Stomach smooth muscle (tissue), 2 donors: ENCODE measurements at regions not wholly inside any gene's neighbourhood (a gene's known extent, or its start where the extent isn't known, plus 50 kb on each side); places are given as distances from the start of the nearest gene placed in this dataset.
"Not testable (repeated sequence)": the region's sequence is repeated elsewhere in the genome, so short reads cannot be mapped to it uniquely, and the experiment has no call there.

Experiments used
- H3K27ac ChIP-seq: one replicate; pipeline ENCODE4 v1.7.0; 2013; ENCODE audit warnings: mild to moderate bottlenecking, low read length, inconsistent platforms
- H3K27me3 ChIP-seq, 2 donors: one replicate each; pipeline ENCODE4 v1.7.0; 2013; ENCODE audit warnings: low read length in 2 of 2; ENCODE audit not compliant: insufficient read depth in 2 of 2, control insufficient read depth in 1 of 2
- H3K36me3 ChIP-seq, 2 donors: one replicate each; pipeline ENCODE4 v1.7.0; 2013; ENCODE audit warnings: low read length in 2 of 2; ENCODE audit not compliant: control insufficient read depth in 2 of 2, insufficient read depth in 2 of 2
- H3K4me1 ChIP-seq: one replicate; pipeline ENCODE4 v1.7.0; 2013; ENCODE audit warnings: low read length; ENCODE audit not compliant: control insufficient read depth, insufficient read depth
- H3K4me3 ChIP-seq, 2 donors: one replicate each; pipeline ENCODE4 v1.7.0; 2013; ENCODE audit warnings: low read length in 2 of 2
- H3K9ac ChIP-seq, 2 donors: one replicate each; pipeline ENCODE4 v1.7.0; 2013; ENCODE audit warnings: low read length in 2 of 2, mild to moderate bottlenecking in 1 of 2
- H3K9me3 ChIP-seq, 2 donors: one replicate each; pipeline ENCODE4 v1.7.0; 2013; ENCODE audit warnings: low read length in 2 of 2; ENCODE audit not compliant: control insufficient read depth in 2 of 2
- donor health status: healthy.
- donor health status: Pancreatic carcinoma.

DNA sequence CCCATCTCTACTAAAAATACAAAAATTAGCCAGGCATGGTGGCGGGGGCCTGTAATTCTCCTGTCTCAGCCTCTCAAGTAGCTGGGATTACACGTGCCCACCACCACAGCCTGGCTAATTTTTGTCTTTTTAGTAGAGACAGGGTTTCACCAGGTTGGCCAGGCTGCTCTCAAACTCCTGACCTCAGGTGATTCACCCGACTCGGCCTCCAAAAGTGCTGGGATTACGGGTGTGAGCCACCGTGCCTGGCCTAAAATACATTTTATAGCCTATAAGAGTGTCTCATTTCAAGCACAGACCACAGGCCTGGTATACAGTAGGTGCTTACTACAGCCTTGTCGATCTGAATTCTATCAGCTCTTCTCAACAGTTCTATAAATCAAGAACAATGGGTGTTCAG is 139.5 kb upstream of the USP29 start:
- not testable (repeated sequence) for H3K4me3 ChIP-seq, H3K36me3 ChIP-seq, H3K9me3 ChIP-seq, H3K27me3 ChIP-seq, H3K4me1 ChIP-seq, H3K9ac ChIP-seq, H3K27ac ChIP-seq

DNA sequence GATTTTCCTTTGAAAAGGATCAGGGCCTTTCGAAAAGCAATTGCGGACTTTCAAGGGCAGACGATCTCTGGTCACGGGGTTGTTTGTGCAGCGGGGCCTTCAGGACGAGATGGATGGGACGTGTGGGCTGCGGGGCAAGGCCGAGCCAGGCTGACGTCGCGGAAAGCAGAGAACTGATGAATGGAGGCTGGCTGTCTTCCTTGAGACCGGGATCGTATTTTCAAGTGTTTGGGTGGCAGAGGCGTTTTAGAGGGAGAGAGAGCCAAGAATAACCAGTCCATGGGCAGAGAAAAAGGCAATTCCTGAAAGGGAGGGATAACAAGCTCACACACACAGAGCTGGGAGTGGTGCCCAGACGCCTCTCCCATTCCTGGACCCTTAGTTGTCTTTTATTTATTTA is 138.9 kb upstream of the USP29 start:
- peaks cover 6 to 8% of the 10 kb centered on the region in 2 donors for H3K9me3 ChIP-seq

DNA sequence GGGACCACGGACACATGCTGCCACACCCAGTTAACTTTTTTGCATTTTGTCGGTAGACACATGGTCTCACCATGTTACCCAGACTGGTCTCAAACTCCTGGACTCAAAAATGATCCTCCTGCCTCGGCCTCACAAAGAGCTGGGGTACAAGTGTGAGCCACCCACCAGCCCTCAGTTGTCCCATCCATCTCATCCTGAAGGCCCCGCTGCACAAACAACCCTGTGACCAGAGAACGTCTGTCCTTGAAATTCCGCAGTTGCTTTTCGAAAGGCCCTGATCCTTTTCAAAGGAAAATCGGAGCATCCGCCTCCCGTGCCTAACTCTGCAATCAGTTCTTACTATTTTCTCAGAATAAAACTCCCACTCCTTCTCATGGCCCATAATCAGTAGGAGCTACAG is 138.3 kb upstream of the USP29 start:
- H3K27me3 ChIP-seq, H3K36me3 ChIP-seq, H3K27ac ChIP-seq, H3K4me1 ChIP-seq, H3K4me3 ChIP-seq, H3K9ac ChIP-seq: not testable (repeated sequence)
- peaks cover 9 to 12% of the 10 kb centered on the region in 2 donors for H3K9me3 ChIP-seq

More for the DNA sequence above, 138.9 kb upstream of the USP29 start:
- Histone ChIP-seq H3K36me3 (no peaks in the 10 kb centered on the region), H3K27ac (no peak overlapping the region), H3K27me3 (no peaks in the 10 kb centered on the region), H3K4me1 (no peaks in the 10 kb centered on the region), H3K9ac (no peak overlapping the region), H3K4me3 (no peak overlapping the region)

DNA sequence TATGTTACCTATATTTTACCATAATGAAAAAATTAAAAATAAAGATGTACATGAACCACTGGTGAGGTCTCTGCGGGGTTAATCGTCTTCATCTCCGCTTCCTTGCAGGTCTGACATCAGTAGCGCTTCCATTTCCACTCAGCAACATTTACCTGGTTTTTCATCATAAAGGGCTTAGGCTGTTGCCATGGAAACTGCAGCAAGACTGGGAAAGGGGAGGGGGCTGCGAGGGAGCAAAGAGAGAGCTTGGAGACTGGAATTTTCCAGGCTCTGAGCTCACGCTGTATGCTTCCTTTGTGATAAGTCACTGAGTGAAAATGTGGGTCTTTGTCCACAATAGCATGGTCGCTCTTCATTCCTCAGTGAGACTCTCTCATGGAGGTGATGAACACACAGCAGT is 136.6 kb upstream of the USP29 start:
- H3K4me1 ChIP-seq = no peaks in the 10 kb centered on the region
- H3K9ac ChIP-seq = no peak overlapping the region
- H3K27me3 ChIP-seq = no peaks in the 10 kb centered on the region
- H3K36me3 ChIP-seq = no peaks in the 10 kb centered on the region
- H3K4me3 ChIP-seq = no peak overlapping the region
- H3K27ac ChIP-seq = no peak overlapping the region
- peaks cover 10 to 12% of the 10 kb centered on the region in 2 donors for H3K9me3 ChIP-seq

DNA sequence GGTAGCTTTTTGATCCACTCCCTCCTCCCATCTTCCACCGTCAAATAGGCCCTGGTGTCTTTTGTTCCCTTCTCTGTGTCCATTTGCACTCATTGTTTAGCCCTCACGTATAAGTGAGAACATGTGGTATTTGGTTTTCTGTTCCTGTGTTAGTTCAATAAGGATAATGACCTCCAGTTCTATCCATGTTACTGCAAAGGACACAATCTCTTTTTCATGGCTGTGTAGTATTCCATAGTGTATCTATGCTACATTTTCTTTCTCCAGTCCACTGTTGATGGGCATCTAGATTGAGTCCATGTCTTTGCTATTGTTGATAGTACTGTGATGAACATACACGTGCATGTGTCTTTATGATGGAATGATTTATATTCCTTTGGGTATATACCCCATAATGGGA is 136.0 kb upstream of the USP29 start:
- Histone ChIP-seq H3K27ac (no peak overlapping the region), H3K9me3 (peaks cover 10 to 12% of the 10 kb centered on the region in 2 donors), H3K27me3 (no peaks in the 10 kb centered on the region), H3K9ac (no peak overlapping the region), H3K36me3 (no peaks in the 10 kb centered on the region), H3K4me3 (no peak overlapping the region), H3K4me1 (no peaks in the 10 kb centered on the region)

DNA sequence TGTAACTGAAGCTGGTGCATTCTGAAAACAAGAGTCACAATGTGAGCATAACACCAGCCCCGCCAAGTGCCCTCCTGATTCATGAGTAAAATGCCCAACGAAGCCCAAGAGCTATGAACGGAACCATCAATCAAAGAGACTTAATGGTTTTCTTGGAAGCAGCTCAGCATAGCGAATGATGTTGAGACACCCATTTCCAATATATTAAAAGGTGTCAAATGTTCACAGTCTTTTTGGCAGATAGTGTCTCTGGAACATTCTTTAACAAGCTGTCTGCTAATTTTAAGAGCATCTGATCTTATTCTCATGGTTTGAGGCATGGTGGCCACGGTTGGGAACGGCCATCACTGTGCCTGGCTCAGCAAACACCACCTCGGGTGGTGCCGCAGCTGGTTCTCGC is 133.4 kb upstream of the USP29 start:
- Histone ChIP-seq H3K36me3 (no peaks in the 10 kb centered on the region), H3K9me3 (peaks cover 10 to 16% of the 10 kb centered on the region in 2 donors), H3K4me1 (no peaks in the 10 kb centered on the region), H3K27me3 (peaks cover 0 to 2% of the 10 kb centered on the region in 2 donors), H3K4me3 (no peak overlapping the region), H3K27ac (no peak overlapping the region), H3K9ac (no peak overlapping the region)

DNA sequence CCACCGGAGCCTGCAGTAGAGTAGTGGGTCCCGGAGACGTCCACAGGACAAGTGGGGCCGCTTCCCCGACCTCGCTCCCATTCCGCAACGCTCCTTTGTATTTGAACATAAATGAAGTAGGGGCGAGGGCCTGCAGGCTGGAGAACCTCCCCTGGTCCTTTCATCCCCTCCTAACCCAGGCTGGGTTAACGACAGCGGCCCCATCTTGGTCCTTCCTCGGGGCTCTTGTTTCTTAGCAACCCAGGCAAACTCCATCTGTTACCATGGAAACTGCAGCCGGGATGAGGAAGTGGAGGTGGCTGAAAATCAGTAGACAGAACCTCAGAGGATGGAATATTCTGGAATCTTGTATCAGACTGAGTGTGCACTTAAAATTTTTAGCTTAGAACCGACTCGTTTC is 132.6 kb upstream of the USP29 start:
- H3K27ac ChIP-seq = no peak overlapping the region
- no peaks in the 10 kb centered on the region for H3K36me3 ChIP-seq
- peaks cover 0 to 2% of the 10 kb centered on the region in 2 donors for H3K27me3 ChIP-seq
- H3K4me3 ChIP-seq = no peak overlapping the region
- H3K4me1 ChIP-seq = no peaks in the 10 kb centered on the region
- H3K9ac ChIP-seq = no peak overlapping the region
- H3K9me3 ChIP-seq = peaks cover 10 to 17% of the 10 kb centered on the region in 2 donors

DNA sequence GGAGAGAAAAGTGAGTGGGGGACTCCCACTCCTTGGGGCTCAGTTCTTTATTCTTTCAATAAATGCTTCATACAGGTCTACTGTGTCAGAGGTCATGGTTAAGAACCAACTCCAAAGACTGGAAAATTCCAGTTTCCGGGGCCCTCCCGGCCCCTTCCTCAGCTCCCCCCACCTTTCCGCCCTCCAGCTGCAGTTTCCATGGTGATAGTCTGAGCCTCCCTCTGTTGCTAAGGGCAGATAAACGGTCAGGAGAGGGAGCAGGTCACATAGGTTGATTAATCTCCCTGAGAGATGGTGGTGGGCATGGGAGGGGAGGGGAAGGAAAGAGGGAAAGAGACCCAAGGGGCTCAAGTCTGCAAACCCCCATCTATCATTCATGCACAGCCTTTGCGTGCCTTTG is 131.5 kb upstream of the USP29 start:
- peaks cover 10 to 19% of the 10 kb centered on the region in 2 donors for H3K9me3 ChIP-seq
- H3K4me1 ChIP-seq = no peaks in the 10 kb centered on the region
- no peaks in the 10 kb centered on the region for H3K36me3 ChIP-seq

DNA sequence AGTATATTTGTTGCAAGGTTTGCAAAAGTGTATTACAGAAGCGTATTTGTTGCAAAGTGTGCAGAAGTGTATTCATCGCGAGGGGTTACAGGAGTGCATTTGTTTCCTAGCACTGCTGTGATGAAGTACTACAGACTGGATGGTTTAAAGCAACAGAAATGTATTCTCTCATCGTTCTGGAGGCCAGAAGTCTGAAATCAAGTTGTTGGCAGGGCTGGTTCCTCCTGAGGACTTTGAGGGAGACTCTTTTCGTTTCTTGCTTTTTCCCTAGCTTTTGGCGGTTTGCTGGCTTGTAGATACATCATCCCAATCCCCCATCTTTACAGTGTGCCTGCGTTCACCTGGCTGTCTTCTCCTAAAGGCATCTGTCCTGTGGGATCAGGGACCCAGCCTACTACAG is 127.9 kb upstream of the USP29 start:
- Histone ChIP-seq H3K27me3 (peaks cover 0 to 7% of the 10 kb centered on the region in 2 donors), H3K4me1 (no peaks in the 10 kb centered on the region), H3K36me3 (no peaks in the 10 kb centered on the region), H3K27ac (no peak overlapping the region), H3K9me3 (peaks cover 4 to 6% of the 10 kb centered on the region in 2 donors), H3K9ac (no peak overlapping the region), H3K4me3 (no peak overlapping the region)

More for the DNA sequence above, 131.5 kb upstream of the USP29 start:
- Histone ChIP-seq H3K27ac (no peak overlapping the region), H3K27me3 (peaks cover 0 to 2% of the 10 kb centered on the region in 2 donors), H3K9ac (no peak overlapping the region), H3K4me3 (no peak overlapping the region)

DNA sequence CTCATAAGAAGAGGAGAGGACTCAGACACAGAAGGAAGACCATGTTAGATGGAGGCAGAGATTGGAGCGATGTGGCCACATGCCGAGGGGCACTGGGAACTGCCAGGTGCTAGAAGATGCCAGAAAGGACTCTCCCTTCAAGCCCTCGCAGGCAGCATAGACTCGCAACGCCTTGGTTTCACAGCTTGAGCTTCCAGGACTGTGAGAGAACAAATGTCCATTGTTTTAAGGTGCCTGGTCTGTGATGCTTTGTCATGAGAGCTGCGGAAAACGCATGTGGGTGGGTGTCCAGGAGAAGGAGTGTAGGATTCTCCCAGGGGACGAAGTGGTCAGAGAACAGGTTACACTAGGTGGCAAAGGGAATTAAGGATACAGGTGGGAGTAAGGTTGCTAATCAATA is 125.9 kb upstream of the USP29 start:
- no peak overlapping the region for H3K4me3 ChIP-seq
- no peak overlapping the region for H3K27ac ChIP-seq
- peaks cover 4 to 6% of the 10 kb centered on the region in 2 donors for H3K9me3 ChIP-seq
- no peaks in the 10 kb centered on the region for H3K4me1 ChIP-seq
- no peak overlapping the region for H3K9ac ChIP-seq
- no peaks in the 10 kb centered on the region for H3K36me3 ChIP-seq
- peaks cover 0 to 7% of the 10 kb centered on the region in 2 donors for H3K27me3 ChIP-seq

DNA sequence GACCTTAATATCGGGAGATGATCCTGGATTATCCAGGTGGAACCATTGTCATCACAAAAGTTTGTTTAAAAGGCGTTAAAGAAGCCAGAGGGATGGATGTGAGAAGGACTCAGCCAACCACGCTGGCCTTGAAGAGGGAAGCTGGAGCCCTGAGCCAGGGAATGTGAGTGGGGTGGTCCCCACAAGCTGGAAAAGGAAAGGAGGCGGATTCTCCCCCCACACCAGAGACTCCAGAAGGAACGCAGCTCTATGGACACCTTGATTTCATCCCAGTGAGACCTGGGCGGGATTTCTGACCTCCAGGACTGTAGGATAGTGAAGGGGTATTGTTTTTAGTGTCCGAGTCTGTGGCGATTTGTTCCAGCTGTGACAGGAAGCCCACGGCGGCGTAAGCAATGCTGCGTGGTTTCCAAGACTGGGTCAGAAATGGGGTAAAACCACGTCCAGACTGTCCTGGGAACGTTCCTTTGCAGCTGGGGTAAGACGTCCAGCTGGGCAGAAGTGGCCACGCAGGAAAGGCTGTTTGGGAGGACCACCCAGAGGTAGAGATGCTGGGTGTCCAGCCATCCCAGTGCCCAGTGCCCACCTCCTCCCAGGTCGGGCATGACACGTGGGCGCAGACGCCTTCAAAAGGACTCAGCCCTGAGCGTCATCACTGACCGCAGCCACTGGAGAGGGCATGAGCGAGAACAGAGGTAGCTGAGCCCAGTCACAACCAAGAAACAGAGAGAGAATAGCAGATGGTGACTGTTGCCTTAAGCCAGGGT is 125.4 kb upstream of the USP29 start:
- Histone ChIP-seq H3K9me3 (peaks cover 4 to 6% of the 10 kb centered on the region in 2 donors), H3K27ac (no peak overlapping the region), H3K27me3 (peaks cover 0 to 7% of the 10 kb centered on the region in 2 donors), H3K9ac (no peak overlapping the region), H3K4me1 (no peaks in the 10 kb centered on the region), H3K36me3 (no peaks in the 10 kb centered on the region), H3K4me3 (no peak overlapping the region)
